ENCODE measurements at regions not wholly inside any gene's neighbourhood (a gene's known extent, or its start where the extent isn't known, plus 50 kb on each side); places are given as distances from the start of the nearest gene placed in this dataset.

DNA sequence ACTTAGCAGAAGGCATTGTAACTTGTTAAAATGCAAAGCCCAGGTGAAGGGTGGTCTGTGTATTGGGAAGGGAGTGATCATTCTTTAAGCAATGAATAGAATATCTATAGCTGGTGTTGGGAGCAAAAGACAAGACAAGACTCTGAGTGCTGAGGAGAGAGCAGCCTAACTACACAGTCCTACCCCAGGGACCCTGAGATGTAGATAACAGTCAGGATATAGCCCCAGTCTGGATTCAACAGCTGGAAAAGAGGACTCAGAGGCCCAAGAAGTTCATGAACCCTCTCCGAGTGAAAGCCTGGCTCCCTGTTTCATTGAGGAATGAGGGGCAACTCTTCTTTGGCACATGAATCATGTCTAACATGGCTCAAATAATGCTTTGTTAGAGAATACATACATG lies 310.7 kb upstream of the SLC14A2 start:
- no peak for DNase-seq

GRCh38 chr18:45312555-45313126 lies 302.6 kb upstream of the SLC14A2 start:
- no peak for DNase-seq

GRCh38 chr18:45316127-45316526 lies 299.1 kb upstream of the SLC14A2 start:
- no peak for DNase-seq

GRCh38 chr18:45317948-45318640 lies 297.2 kb upstream of the SLC14A2 start:
- DNase-seq, result no peak

- DNase-seq, result no peak
Measured at GRCh38 chr18:45320724-45321123, 294.6 kb upstream of the SLC14A2 start.

GRCh38 chr18:45321520-45321919 lies 293.8 kb upstream of the SLC14A2 start:
- DNase-seq, result peak in 7 of 56 donors; percentile 3 to 30 (median 4)

GRCh38 chr18:45322343-45322742 lies 292.9 kb upstream of the SLC14A2 start:
- no peak for DNase-seq

- DNase-seq, result no peak
Measured at GRCh38 chr18:45324101-45324494, 291.2 kb upstream of the SLC14A2 start.

DNA sequence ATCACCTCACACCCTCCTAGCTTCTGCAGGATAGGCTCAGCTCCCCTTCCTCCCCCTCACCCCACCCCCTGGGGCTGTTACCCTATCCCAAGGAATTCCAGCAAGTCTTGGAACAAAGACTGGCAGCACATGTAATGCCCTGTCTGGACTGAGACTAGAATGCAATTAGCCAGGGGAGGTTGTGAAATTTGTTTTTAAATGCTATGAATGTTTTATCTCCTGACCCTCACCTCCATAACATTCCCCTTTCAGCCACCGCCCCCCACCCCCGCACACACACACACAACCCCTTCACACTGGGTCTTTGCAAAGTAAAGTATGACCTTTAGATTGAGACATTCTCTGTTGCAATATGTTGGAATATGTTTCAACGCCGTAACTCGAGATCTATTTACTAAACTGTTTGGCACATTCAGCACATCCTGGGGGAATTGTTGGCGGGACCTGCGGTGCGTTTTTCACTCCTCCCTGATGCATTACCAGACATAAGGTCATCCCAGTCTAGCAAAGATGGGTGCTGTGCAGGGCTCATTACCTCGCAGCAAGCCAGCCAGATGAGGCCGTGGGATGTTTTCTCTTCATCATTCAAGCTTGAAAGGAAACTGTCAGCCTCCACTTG lies 290.7 kb upstream of the SLC14A2 start:
- no peak for DNase-seq

DNA sequence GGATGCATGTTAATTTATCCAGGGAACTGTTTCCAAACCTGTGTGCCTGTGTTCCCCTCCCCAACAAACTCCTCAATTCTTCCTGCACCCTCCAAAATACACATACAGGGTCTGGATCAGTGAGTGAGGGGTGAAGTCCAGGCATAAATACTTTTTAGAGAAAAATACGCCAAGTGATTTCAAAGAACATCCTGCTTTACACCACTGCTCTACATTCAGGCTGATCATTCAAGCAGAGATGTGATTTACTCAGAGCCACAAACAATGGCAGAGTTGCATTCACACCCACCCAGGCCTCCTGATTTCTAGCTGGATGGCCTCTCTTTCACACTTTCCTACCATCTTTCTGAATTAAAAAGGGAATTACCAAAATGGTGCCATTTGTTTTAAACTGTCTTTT lies 289.5 kb upstream of the SLC14A2 start:
- no peak for DNase-seq

DNA sequence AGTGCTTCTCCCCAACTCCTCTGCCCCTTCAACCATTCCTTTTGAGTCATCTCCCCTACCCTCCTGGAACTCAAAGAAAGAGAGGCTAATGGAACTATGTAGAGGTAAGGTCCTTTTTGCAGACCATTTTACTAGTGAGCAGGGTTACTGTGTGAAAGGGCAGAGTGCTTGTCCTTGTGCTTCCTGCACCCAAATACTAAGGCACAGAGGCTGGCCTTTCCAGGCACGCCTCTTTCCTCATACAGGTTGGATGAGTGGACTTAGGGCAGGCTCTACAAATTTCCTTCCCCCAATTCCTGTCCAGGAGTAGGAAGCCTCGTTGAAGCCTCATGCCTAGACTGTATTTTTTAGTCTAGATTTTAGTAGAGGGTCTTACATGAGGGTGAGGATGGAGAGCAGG lies 288.8 kb upstream of the SLC14A2 start:
- no peak for DNase-seq

GRCh38 chr18:45328296-45328695 lies 287.0 kb upstream of the SLC14A2 start:
- no peak for DNase-seq

DNA sequence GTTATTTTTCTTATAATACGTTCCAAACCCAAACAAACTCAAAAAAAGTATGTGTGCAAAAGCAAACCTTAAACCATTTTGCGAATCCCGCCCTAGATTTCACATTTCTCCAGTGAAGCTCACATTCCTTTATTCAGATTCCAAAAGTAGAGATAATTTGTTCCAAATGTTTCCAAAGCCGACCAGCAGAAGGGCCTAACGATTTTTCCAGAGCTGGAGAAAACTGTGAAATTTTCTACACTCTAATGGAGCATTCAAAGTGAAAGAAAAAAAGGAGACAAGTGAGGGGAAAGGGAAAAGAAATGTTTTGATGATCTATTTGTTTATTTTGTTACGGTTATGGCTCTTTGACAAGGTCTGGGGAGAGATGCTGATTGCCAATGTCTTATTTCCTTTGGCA lies 286.5 kb upstream of the SLC14A2 start:
- DNase-seq, result no peak

GRCh38 chr18:45329316-45329715 lies 286.0 kb upstream of the SLC14A2 start:
- DNase-seq, result no peak

- no peak for DNase-seq
Measured at GRCh38 chr18:45330170-45330594, 285.1 kb upstream of the SLC14A2 start.

DNA sequence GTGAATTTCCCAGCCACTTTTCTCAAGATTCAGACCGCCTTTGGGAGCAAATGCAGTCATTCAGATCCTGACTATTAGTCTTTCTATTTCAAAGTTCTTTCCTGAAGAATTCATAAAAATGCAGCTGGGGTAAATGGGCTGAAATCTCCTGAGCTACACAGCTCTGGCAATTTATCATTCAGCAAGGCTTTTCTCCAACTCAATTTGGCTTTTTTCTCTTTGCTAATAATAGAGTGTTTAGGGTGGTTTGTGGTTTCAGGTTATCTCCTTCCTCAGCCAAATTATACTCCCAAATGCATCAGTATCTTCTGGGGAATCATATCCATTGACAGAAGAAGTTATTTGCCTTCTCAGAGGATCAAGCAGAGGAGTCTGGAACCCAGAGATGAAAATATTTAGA lies 282.4 kb upstream of the SLC14A2 start:
- no peak for DNase-seq

DNA sequence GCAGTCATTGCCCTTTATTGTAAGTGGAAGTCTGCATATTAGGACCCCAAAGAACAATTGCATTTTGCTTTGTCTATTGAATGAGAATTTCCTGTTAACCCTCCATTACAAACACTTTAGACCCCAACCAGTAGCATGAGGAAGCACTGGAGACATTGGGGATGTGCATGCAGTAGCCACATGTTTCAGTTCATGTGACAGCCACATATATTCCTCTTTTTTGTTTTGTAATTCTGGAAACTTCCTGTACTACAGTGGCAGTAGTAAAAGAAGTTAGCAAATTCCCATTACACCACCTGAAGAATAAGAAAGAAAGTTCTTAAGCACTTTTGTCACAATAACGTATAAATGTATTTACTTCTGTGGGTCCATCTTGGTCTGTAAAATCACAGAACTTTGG lies 281.1 kb upstream of the SLC14A2 start:
- DNase-seq, result no peak

- no peak for DNase-seq
Measured at GRCh38 chr18:45335282-45336043, 279.8 kb upstream of the SLC14A2 start.

- DNase-seq, result no peak
Measured at GRCh38 chr18:45336448-45336847, 278.8 kb upstream of the SLC14A2 start.

DNA sequence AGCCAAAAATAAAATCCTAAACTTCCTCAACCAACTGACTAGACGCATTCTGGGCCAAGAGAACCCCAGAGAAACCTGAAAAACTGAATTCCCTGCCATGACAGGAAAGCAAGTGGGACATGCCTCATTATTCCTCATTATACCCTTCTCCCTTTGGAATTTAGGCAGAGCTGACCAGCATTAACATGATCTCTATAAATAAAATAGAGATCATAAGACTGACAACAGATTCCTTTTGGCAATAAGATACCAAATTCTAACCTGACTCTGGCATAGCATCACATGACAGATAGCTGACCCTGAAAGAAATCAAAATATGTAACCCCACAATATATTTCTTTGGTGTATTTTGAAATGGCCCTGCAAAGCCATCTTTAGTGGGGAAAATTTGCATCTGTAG lies 277.8 kb upstream of the SLC14A2 start:
- DNase-seq, result no peak

DNA sequence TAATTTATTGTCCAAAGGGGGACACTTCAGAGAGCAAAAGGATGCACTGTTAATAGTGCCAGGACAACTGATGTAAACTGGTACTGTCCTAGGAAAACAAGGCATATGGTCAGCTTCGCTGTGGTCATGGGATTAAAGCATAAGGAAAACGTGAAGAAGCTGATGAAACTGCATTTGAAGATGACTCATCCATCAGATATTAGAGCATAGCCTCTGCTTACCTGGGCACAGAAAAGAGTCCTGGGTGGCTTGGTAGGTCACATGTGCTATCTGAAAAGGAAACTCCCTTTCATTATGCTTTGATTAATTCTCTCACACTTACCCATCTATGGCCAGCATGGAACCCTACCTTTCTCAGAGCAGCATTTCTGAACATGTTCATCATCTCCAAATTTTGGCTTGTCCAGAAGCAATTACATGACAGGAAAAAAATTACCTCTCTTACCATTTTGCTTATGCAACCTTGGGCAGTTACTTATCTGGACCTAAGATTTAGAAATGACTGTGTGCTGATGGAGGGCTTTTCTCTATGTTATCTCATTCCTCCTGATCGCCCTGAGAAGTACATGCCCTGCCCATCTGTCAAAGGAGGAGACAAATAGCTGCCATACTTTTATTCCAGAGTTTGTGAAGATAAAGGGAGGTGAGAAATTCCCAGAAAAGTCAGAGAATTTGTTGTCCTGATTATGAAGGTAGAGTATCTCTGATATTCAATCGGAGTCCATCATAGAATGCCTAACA lies 275.3 kb upstream of the SLC14A2 start:
- DNase-seq, result no peak

GRCh38 chr18:45340884-45341283 lies 274.4 kb upstream of the SLC14A2 start:
- no peak for DNase-seq

All from amygdala (tissue), 56 donors.